HCT116 (cell line): ENCODE measurements at regions not wholly inside any gene's neighbourhood (a gene's known extent, or its start where the extent isn't known, plus 50 kb on each side); places are given as distances from the start of the nearest gene placed in this dataset.

ENCODE experiments used
- ATAC-seq: fragments of 200-7000 bp; cut with Tn5 transposase; 2 replicates; pipeline ENCODE4 v1.9.1; 2020; ENCODE audit warnings: mild to moderate bottlenecking, moderate library complexity
- BruUV-seq: library from RNA; stranded (reverse); fragments of 400-500 nt; replicated peaks from 2 replicates; lab custom pipeline; 2021; lab: Mats Ljungman, UMichigan
- CTCF ChIA-PET: fragments of 300-600 bp; sonication (Branson Sonifier 250); formaldehyde crosslinking; loops from one replicate; lab custom pipeline; 2021; ENCODE audit warnings: antibody characterized with exemption; lab: Charles Lee
- POLR2A ChIA-PET: fragments of 300-600, 350-600 bp; sonication (Branson Sonifier 250); formaldehyde crosslinking; loops from one replicate; lab custom pipeline; 2021; ENCODE audit warnings: antibody characterized with exemption; lab: Charles Lee
- RAD21 ChIA-PET, 2 experiments: fragments of 300-600 bp; sonication (Branson Sonifier 250); formaldehyde crosslinking; loops; one replicate each; lab custom pipeline; 2023; ENCODE audit warnings: low total read pairs in 2 of 2; ENCODE audit not compliant: uncharacterized antibody in 2 of 2, unreplicated experiment in 2 of 2, low non-redundant PET in 1 of 2; lab: Charles Lee
- DNase-seq: peaks from one replicate; pipeline ENCODE4 v3.0.0-alpha.2; 2010; ENCODE audit warnings: low read depth, low spot score
- H2AFZ ChIP-seq: fragments of 200-600 bp; shearing (Covaris generic), sonication (generic); 2 replicates; pipeline ENCODE4 v1.6.1; 2017; ENCODE audit warnings: low read depth, mixed run types, mixed read lengths, antibody characterized with exemption, low read length; ENCODE audit not compliant: poor library complexity, severe bottlenecking
- H3K27ac ChIP-seq: 2 replicates; pipeline ENCODE4 v1.5.1; 2012; ENCODE audit warnings: low read depth, low read length
- H3K27me3 ChIP-seq: fragments of 200-600 bp; sonication (generic); 2 replicates; pipeline ENCODE4 v1.6.1; 2016; ENCODE audit warnings: mixed run types, low read length, mixed read lengths; ENCODE audit not compliant: insufficient read depth
- H3K36me3 ChIP-seq, 2 experiments: fragments of 200-500 bp in 1 of 2; fragments of 200-600 bp in 1 of 2; sonication (Bioruptor generic) in 1 of 2; sonication (generic) in 1 of 2; 2 replicates each; pipeline versions ENCODE4 v1.5.1 to v1.6.1; 2014 to 2016; ENCODE audit warnings: low read length in 2 of 2, inconsistent platforms in 1 of 2, mixed read lengths in 1 of 2, mixed run types in 1 of 2; ENCODE audit not compliant: insufficient read depth in 2 of 2, control insufficient read depth in 1 of 2
- H3K4me1 ChIP-seq, 2 experiments: fragments of 200-600 bp in 1 of 2; sonication (generic) in 1 of 2; 2 replicates each; pipeline versions ENCODE4 v1.5.1 to v1.6.1; 2012 to 2017; ENCODE audit warnings: low read length in 2 of 2, inconsistent platforms in 1 of 2, mild to moderate bottlenecking in 1 of 2, mixed read lengths in 1 of 2, mixed run types in 1 of 2, moderate library complexity in 1 of 2; ENCODE audit not compliant: insufficient read depth in 2 of 2, control insufficient read depth in 1 of 2
- H3K4me2 ChIP-seq: fragments of 200-600 bp; sonication (generic); 2 replicates; pipeline ENCODE4 v1.6.1; 2017; ENCODE audit warnings: mixed run types, low read length, mixed read lengths
- H3K4me3 ChIP-seq, 2 experiments: fragments of 200-600 bp in 1 of 2; sonication (generic) in 1 of 2; replicated peaks in 1 of 2; 2 replicates each; pipeline ENCODE4 v1.5.1; 2011 to 2016; ENCODE audit warnings: low read length in 2 of 2, control low read depth in 1 of 2, low read depth in 1 of 2, mild to moderate bottlenecking in 1 of 2, mixed read lengths in 1 of 2, mixed run types in 1 of 2
- H3K79me2 ChIP-seq: fragments of 200-600 bp; sonication (generic); 2 replicates; pipeline ENCODE4 v1.6.1; 2017; ENCODE audit warnings: mild to moderate bottlenecking, mixed run types, low read length, moderate library complexity, mixed read lengths; ENCODE audit not compliant: insufficient read depth
- H3K9ac ChIP-seq: fragments of 200-600 bp; sonication (generic); 2 replicates; pipeline ENCODE4 v1.6.1; 2016; ENCODE audit warnings: low read length, mixed read lengths
- H3K9me2 ChIP-seq: fragments of 200-600 bp; sonication (generic), shearing (Covaris generic); 2 replicates; pipeline ENCODE4 v1.6.1; 2017; ENCODE audit warnings: mixed run types, mild to moderate bottlenecking, moderate library complexity; ENCODE audit not compliant: insufficient read depth
- H3K9me3 ChIP-seq, 2 experiments: fragments of 200-500 bp in 1 of 2; fragments of 200-600 bp in 1 of 2; sonication (Bioruptor generic) in 1 of 2; sonication (generic) in 1 of 2; 2 replicates each; pipeline ENCODE4 v1.6.1; 2014 to 2017; ENCODE audit warnings: low read length in 2 of 2, mixed read lengths in 2 of 2, inconsistent platforms in 1 of 2, low read depth in 1 of 2, mild to moderate bottlenecking in 1 of 2, mixed run types in 1 of 2, moderate library complexity in 1 of 2; ENCODE audit not compliant: control insufficient read depth in 1 of 2, insufficient read depth in 1 of 2
- H4K20me1 ChIP-seq: fragments of 200-600 bp; sonication (generic), shearing (Covaris generic); 2 replicates; pipeline ENCODE4 v1.6.1; 2017; ENCODE audit warnings: mixed run types, mild to moderate bottlenecking, moderate library complexity; ENCODE audit not compliant: insufficient read depth
- CBX3 ChIP-seq: IDR thresholded peaks from 2 replicates; pipeline ENCODE4 v1.6.1; 2012; ENCODE audit warnings: low read depth
- CEBPB ChIP-seq: IDR thresholded peaks from 2 replicates; pipeline ENCODE4 v1.6.1; 2012; ENCODE audit warnings: low read depth
- EGR1 ChIP-seq: IDR thresholded peaks from 2 replicates; pipeline ENCODE4 v1.6.1; 2012; ENCODE audit warnings: low read depth
- ELF1 ChIP-seq: IDR thresholded peaks from 2 replicates; pipeline ENCODE4 v1.6.1; 2012; ENCODE audit warnings: low read depth, borderline replicate concordance
- EZH2 ChIP-seq: fragments of 200-600 bp; sonication (generic); IDR thresholded peaks from 2 replicates; pipeline ENCODE4 v1.6.1; 2017; ENCODE audit warnings: antibody characterized with exemption, mixed run types
- EZH2phosphoT487 ChIP-seq: fragments of 200-600 bp; IDR thresholded peaks from 2 replicates; pipeline ENCODE4 v1.6.1; 2018; ENCODE audit warnings: antibody characterized with exemption, borderline replicate concordance
- JUND ChIP-seq: IDR thresholded peaks from 2 replicates; pipeline ENCODE4 v1.6.1; 2012
- POLR2A ChIP-seq: IDR thresholded peaks from 2 replicates; pipeline ENCODE4 v1.7.0; 2011; ENCODE audit warnings: borderline replicate concordance; ENCODE audit not compliant: insufficient read depth, insufficient read length; ENCODE audit errors: extremely low read depth
- POLR2AphosphoS5 ChIP-seq: IDR thresholded peaks from 2 replicates; pipeline ENCODE4 v1.6.1; 2011; ENCODE audit warnings: mild to moderate bottlenecking, low read depth, low read length, moderate library complexity
- RAD21 ChIP-seq: IDR thresholded peaks from 2 replicates; pipeline ENCODE4 v1.6.1; 2012; ENCODE audit warnings: low read depth, mild to moderate bottlenecking
- SIN3A ChIP-seq: IDR thresholded peaks from 2 replicates; pipeline ENCODE4 v1.6.1; 2012; ENCODE audit warnings: low read depth
- SP1 ChIP-seq: IDR thresholded peaks from 2 replicates; pipeline ENCODE4 v1.6.1; 2012; ENCODE audit warnings: low read depth
- SRF ChIP-seq: IDR thresholded peaks from 2 replicates; pipeline ENCODE4 v1.6.1; 2012; ENCODE audit warnings: low read depth
- TCF7L2 ChIP-seq: IDR thresholded peaks from 2 replicates; pipeline ENCODE4 v1.7.0; 2011; ENCODE audit warnings: borderline replicate concordance, inconsistent platforms; ENCODE audit not compliant: insufficient read depth, insufficient read length; ENCODE audit errors: extremely low read depth
- ZFX ChIP-seq: fragments of 450-650 bp; IDR thresholded peaks from 2 replicates; pipeline ENCODE4 v1.6.1; 2017
- intact Hi-C: fragments of 100-400 bp; cut with micrococcal nuclease; formaldehyde crosslinking; loops from 2 replicates; pipeline ENCODE4 v1.10.0; 2022
- TF ChIP-seq, protein P1 (sequence below): IDR thresholded peaks from 2 replicates; pipeline ENCODE4 v1.6.1; 2011; ENCODE audit warnings: mild to moderate bottlenecking, low read length, moderate library complexity; ENCODE audit not compliant: insufficient replicate concordance; ENCODE audit errors: extremely low read depth

- ATAC-seq: no peak
- Histone ChIP-seq H3K4me2 (no peak overlapping the region), H3K79me2 (no peaks in the 10 kb centered on the region), H3K27ac (no peak overlapping the region), H3K9me2 (no peaks in the 10 kb centered on the region), H3K27me3 (no peaks in the 10 kb centered on the region), H4K20me1 (no peaks in the 10 kb centered on the region), H3K4me3 (no peak overlapping the region), H3K4me1 (no peaks in the 10 kb centered on the region), H3K36me3 (no peaks in the 10 kb centered on the region), H2AFZ (no peak overlapping the region), H3K9ac (no peak overlapping the region), H3K9me3 (no peaks in the 10 kb centered on the region)
- intact Hi-C loops: no loop called here
- ChIA-PET RAD21 (no interaction called here), POLR2A (no interaction called here), CTCF (no interaction called here)
- no peak for DNase-seq
- no TSS peak for BruUV-seq
- TF ChIP-seq, protein P1, sequence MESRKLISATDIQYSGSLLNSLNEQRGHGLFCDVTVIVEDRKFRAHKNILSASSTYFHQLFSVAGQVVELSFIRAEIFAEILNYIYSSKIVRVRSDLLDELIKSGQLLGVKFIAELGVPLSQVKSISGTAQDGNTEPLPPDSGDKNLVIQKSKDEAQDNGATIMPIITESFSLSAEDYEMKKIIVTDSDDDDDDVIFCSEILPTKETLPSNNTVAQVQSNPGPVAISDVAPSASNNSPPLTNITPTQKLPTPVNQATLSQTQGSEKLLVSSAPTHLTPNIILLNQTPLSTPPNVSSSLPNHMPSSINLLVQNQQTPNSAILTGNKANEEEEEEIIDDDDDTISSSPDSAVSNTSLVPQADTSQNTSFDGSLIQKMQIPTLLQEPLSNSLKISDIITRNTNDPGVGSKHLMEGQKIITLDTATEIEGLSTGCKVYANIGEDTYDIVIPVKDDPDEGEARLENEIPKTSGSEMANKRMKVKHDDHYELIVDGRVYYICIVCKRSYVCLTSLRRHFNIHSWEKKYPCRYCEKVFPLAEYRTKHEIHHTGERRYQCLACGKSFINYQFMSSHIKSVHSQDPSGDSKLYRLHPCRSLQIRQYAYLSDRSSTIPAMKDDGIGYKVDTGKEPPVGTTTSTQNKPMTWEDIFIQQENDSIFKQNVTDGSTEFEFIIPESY: no peak
- TF ChIP-seq EZH2phosphoT487 (no peak), RAD21 (no peak), CEBPB (no peak), ELF1 (no peak), JUND (no peak), EZH2 (no peak)
These were observed 185.7 kb upstream of the TBL1X start for GRCh38 chrX:9279234-9279544.

GRCh38 chrX:9280831-9281230 lies 184.0 kb upstream of the TBL1X start:
- Histone ChIP-seq H4K20me1 (no peaks in the 10 kb centered on the region), H3K9me3 (no peaks in the 10 kb centered on the region), H3K9ac (no peak overlapping the region), H3K27ac (no peak overlapping the region), H2AFZ (no peak overlapping the region), H3K9me2 (no peaks in the 10 kb centered on the region), H3K36me3 (no peaks in the 10 kb centered on the region), H3K4me3 (no peak overlapping the region), H3K4me2 (no peak overlapping the region), H3K27me3 (no peaks in the 10 kb centered on the region), H3K4me1 (no peaks in the 10 kb centered on the region), H3K79me2 (no peaks in the 10 kb centered on the region)
- DNase-seq: no peak
- ChIA-PET POLR2A (no interaction called here), CTCF (no interaction called here), RAD21 (no interaction called here)
- no TSS peak for BruUV-seq
- intact Hi-C loops: no loop called here
- ATAC-seq: no peak
- TF ChIP-seq SRF (no peak), JUND (no peak), EGR1 (no peak), CBX3 (no peak), POLR2A (no peak), ZFX (no peak), EZH2 (no peak), POLR2AphosphoS5 (no peak), RAD21 (no peak), SIN3A (no peak), TCF7L2 (no peak), SP1 (no peak)
- TF ChIP-seq, protein P1: no peak
